ENCODE measurements at regions not wholly inside any gene's neighbourhood (a gene's known extent, or its start where the extent isn't known, plus 50 kb on each side); places are given as distances from the start of the nearest gene placed in this dataset.
"Not testable (repeated sequence)": the region's sequence is repeated elsewhere in the genome, so short reads cannot be mapped to it uniquely, and the experiment has no call there.

- DNase-seq (ENCODE audit: low read depth) = no peak
Observed at GRCh38 chr4:12173496-12173895, 744.8 kb upstream of the HS3ST1 start.

GRCh38 chr4:12172198-12172973, 743.7 kb upstream of the HS3ST1 start:
- DNase-seq (ENCODE audit: low read depth) = no peak

- no peak for DNase-seq (ENCODE audit: low read depth)
Observed at GRCh38 chr4:12170308-12170707, 741.6 kb upstream of the HS3ST1 start.

GRCh38 chr4:12165616-12166015, 736.9 kb upstream of the HS3ST1 start:
- no peak for DNase-seq (ENCODE audit: low read depth)

GRCh38 chr4:12146339-12146738, 717.6 kb upstream of the HS3ST1 start:
- DNase-seq (ENCODE audit: low read depth) = no peak

GRCh38 chr4:12145768-12146167, 717.1 kb upstream of the HS3ST1 start:
- DNase-seq (ENCODE audit: low read depth) = no peak

- no peak for DNase-seq (ENCODE audit: low read depth)
Observed at GRCh38 chr4:12145106-12145505, 716.4 kb upstream of the HS3ST1 start.

GRCh38 chr4:12144051-12144450, 715.4 kb upstream of the HS3ST1 start:
- DNase-seq (ENCODE audit: low read depth) = no peak

- DNase-seq (ENCODE audit: low read depth) = no peak
Observed at GRCh38 chr4:12140864-12141263, 712.2 kb upstream of the HS3ST1 start.

GRCh38 chr4:12139296-12139695, 710.6 kb upstream of the HS3ST1 start:
- no peak for DNase-seq (ENCODE audit: low read depth)

GRCh38 chr4:12138488-12138887, 709.8 kb upstream of the HS3ST1 start:
- no peak for DNase-seq (ENCODE audit: low read depth)

GRCh38 chr4:12137575-12137974, 708.9 kb upstream of the HS3ST1 start:
- no peak for DNase-seq (ENCODE audit: low read depth)

- DNase-seq (ENCODE audit: low read depth) = no peak
Observed at GRCh38 chr4:12126474-12126873, 697.8 kb upstream of the HS3ST1 start.

GRCh38 chr4:12124138-12124537, 695.4 kb upstream of the HS3ST1 start:
- no peak for DNase-seq (ENCODE audit: low read depth)

GRCh38 chr4:12123707-12124106, 695.0 kb upstream of the HS3ST1 start:
- DNase-seq (ENCODE audit: low read depth) = no peak

GRCh38 chr4:12122316-12122715, 693.6 kb upstream of the HS3ST1 start:
- no peak for DNase-seq (ENCODE audit: low read depth)

GRCh38 chr4:12120968-12121367, 692.3 kb upstream of the HS3ST1 start:
- no peak for DNase-seq (ENCODE audit: low read depth)

GRCh38 chr4:12118651-12119213, 690.0 kb upstream of the HS3ST1 start:
- DNase-seq (ENCODE audit: low read depth) = no peak

- no peak for DNase-seq (ENCODE audit: low read depth)
Observed at GRCh38 chr4:12116009-12116552, 687.4 kb upstream of the HS3ST1 start.

- no peak for DNase-seq (ENCODE audit: low read depth)
Observed at GRCh38 chr4:12110627-12111026, 681.9 kb upstream of the HS3ST1 start.

- not testable (repeated sequence) for DNase-seq (ENCODE audit: low read depth)
Observed at GRCh38 chr4:12109056-12109455, 680.4 kb upstream of the HS3ST1 start.

GRCh38 chr4:12105519-12105918, 676.8 kb upstream of the HS3ST1 start:
- DNase-seq (ENCODE audit: low read depth) = no peak

- DNase-seq (ENCODE audit: low read depth) = not testable (repeated sequence)
Observed at GRCh38 chr4:12089920-12090319, 661.2 kb upstream of the HS3ST1 start.

GRCh38 chr4:12084690-12085089, 656.0 kb upstream of the HS3ST1 start:
- DNase-seq (ENCODE audit: low read depth) = no peak

All from activated T-cell treated with anti-CD3 and anti-CD28 coated beads for 1 hour (primary cell).